ENCODE measurements at regions not wholly inside any gene's neighbourhood (a gene's known extent, or its start where the extent isn't known, plus 50 kb on each side); places are given as distances from the start of the nearest gene placed in this dataset.

- Histone ChIP-seq H3K4me2 (ENCODE audit: low read length) (no peak overlapping the region), H3K27ac (no peak overlapping the region), H3K4me1 (no peaks in the 10 kb centered on the region), H3K27me3 (ENCODE audit: control insufficient read depth, insufficient read depth, low read length) (no peaks in the 10 kb centered on the region), H3K9me3 (ENCODE audit: control insufficient read depth, low read length) (no peaks in the 10 kb centered on the region), H2AFZ (no peak overlapping the region), H3K9ac (no peak overlapping the region), H3K79me2 (no peaks in the 10 kb centered on the region), H3K4me3 (ENCODE audit: low read depth, low read length) (no peak overlapping the region), H3K36me3 (ENCODE audit: control insufficient read depth, insufficient read depth, low read length) (no peaks in the 10 kb centered on the region)
- TF ChIP-seq, protein P1, sequence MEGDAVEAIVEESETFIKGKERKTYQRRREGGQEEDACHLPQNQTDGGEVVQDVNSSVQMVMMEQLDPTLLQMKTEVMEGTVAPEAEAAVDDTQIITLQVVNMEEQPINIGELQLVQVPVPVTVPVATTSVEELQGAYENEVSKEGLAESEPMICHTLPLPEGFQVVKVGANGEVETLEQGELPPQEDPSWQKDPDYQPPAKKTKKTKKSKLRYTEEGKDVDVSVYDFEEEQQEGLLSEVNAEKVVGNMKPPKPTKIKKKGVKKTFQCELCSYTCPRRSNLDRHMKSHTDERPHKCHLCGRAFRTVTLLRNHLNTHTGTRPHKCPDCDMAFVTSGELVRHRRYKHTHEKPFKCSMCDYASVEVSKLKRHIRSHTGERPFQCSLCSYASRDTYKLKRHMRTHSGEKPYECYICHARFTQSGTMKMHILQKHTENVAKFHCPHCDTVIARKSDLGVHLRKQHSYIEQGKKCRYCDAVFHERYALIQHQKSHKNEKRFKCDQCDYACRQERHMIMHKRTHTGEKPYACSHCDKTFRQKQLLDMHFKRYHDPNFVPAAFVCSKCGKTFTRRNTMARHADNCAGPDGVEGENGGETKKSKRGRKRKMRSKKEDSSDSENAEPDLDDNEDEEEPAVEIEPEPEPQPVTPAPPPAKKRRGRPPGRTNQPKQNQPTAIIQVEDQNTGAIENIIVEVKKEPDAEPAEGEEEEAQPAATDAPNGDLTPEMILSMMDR (IDR thresholded peaks at IDR 0.05) = no peak
Observed at GRCh38 chr5:89694026-89694550, 715.5 kb downstream of the CETN3 start.

- H3K9ac ChIP-seq = no peak overlapping the region
- H3K4me2 ChIP-seq (ENCODE audit: low read length) = no peak overlapping the region
- H3K4me3 ChIP-seq (ENCODE audit: low read depth, low read length) = no peak overlapping the region
- no peak overlapping the region for H3K27ac ChIP-seq
- no peaks in the 10 kb centered on the region for H3K4me1 ChIP-seq
- no peaks in the 10 kb centered on the region for H3K36me3 ChIP-seq (ENCODE audit: control insufficient read depth, insufficient read depth, low read length)
- H3K9me3 ChIP-seq (ENCODE audit: control insufficient read depth, low read length) = no peaks in the 10 kb centered on the region
- no peak overlapping the region for H2AFZ ChIP-seq
- no peaks in the 10 kb centered on the region for H3K27me3 ChIP-seq (ENCODE audit: control insufficient read depth, insufficient read depth, low read length)
- TF ChIP-seq, protein P1 (IDR thresholded peaks at IDR 0.05) = no peak
- H3K79me2 ChIP-seq = no peaks in the 10 kb centered on the region
Observed at GRCh38 chr5:89690331-89690730, 719.2 kb downstream of the CETN3 start.

- Histone ChIP-seq H3K79me2 (no peaks in the 10 kb centered on the region), H3K4me3 (ENCODE audit: low read depth, low read length) (no peak overlapping the region), H3K4me2 (ENCODE audit: low read length) (no peak overlapping the region), H3K9ac (no peak overlapping the region), H3K27ac (no peak overlapping the region), H3K4me1 (no peaks in the 10 kb centered on the region), H2AFZ (no peak overlapping the region), H3K27me3 (ENCODE audit: control insufficient read depth, insufficient read depth, low read length) (no peaks in the 10 kb centered on the region), H3K36me3 (ENCODE audit: control insufficient read depth, insufficient read depth, low read length) (no peaks in the 10 kb centered on the region), H3K9me3 (ENCODE audit: control insufficient read depth, low read length) (no peaks in the 10 kb centered on the region)
- TF ChIP-seq, protein P1 (IDR thresholded peaks at IDR 0.05) = no peak
Observed at GRCh38 chr5:89686081-89686765, 723.3 kb downstream of the CETN3 start.

- Histone ChIP-seq H3K9me3 (ENCODE audit: control insufficient read depth, low read length) (no peaks in the 10 kb centered on the region), H3K4me1 (no peaks in the 10 kb centered on the region), H3K79me2 (no peaks in the 10 kb centered on the region), H3K9ac (no peak overlapping the region), H3K36me3 (ENCODE audit: control insufficient read depth, insufficient read depth, low read length) (no peaks in the 10 kb centered on the region), H3K4me2 (ENCODE audit: low read length) (no peak overlapping the region), H3K27ac (no peak overlapping the region), H2AFZ (no peak overlapping the region), H3K4me3 (ENCODE audit: low read depth, low read length) (no peak overlapping the region), H3K27me3 (ENCODE audit: control insufficient read depth, insufficient read depth, low read length) (no peaks in the 10 kb centered on the region)
- TF ChIP-seq, protein P1 (IDR thresholded peaks at IDR 0.05) = no peak
Observed at GRCh38 chr5:89676634-89677033, 732.9 kb downstream of the CETN3 start.

DNA sequence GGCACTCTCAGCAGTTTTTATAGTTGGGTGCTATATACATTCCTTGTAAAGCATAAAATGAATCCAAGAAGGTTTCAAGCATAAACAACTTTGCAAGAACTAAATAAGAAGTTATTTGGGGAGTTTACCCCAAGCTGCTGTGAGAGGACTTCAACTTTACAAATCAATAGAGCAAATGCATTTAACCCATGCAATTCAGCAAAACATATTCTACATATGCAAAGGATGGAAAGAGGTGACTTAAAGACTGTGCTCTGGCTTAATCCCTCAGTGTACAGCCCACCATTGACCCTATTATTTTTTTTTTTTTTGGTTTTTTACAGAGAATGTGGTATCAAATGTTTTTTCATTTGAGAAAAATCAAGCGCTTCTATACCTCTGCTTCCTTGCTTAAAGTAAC, 736.5 kb downstream of the CETN3 start:
- Histone ChIP-seq H3K4me2 (ENCODE audit: low read length) (no peak overlapping the region), H3K27me3 (ENCODE audit: control insufficient read depth, insufficient read depth, low read length) (no peaks in the 10 kb centered on the region), H3K27ac (no peak overlapping the region), H3K36me3 (ENCODE audit: control insufficient read depth, insufficient read depth, low read length) (no peaks in the 10 kb centered on the region), H3K4me1 (no peaks in the 10 kb centered on the region), H3K4me3 (ENCODE audit: low read depth, low read length) (no peak overlapping the region), H3K9ac (no peak overlapping the region), H2AFZ (no peak overlapping the region), H3K79me2 (no peaks in the 10 kb centered on the region), H3K9me3 (ENCODE audit: control insufficient read depth, low read length) (no peaks in the 10 kb centered on the region)
- TF ChIP-seq, protein P1 (IDR thresholded peaks at IDR 0.05) = no peak

All from parathyroid adenoma (tissue), 2 donors.